ENCODE measurements at regions not wholly inside any gene's neighbourhood (a gene's known extent, or its start where the extent isn't known, plus 50 kb on each side); places are given as distances from the start of the nearest gene placed in this dataset.

DNA sequence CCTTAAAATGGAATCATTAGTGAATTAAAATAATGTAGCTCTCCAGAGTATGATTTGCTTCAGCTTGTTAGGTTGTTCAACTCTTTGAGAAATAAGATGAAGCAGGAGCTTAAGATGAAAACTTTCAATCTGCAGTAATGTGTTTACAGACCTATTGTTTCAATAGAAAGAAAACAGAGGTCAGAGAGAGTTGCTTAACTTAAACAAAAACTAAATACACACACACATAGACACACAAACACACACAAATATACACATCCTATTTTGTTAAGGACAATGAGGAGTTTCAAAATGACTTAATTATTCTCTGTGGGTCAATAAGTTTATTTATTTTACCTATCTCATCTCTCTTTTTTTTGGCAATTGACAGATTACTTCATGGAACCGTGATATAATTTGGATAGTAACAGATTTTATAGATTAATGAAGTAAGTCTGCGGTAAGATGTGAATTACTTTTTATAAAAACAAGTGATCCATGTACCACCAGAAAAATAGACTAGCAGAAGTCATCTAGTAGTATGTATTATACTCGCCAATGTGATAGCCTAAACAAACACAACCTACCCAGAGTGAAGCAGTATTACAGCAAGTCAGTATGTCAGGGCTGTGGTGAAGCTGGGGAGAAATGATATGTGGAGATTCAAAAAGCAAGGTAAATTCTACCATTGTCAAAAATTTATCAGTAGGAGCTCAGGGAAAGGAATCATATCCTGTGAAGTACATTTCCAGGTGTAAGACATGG is 76.7 kb upstream of the DCBLD2 start:
- no peak for DNase-seq

DNA sequence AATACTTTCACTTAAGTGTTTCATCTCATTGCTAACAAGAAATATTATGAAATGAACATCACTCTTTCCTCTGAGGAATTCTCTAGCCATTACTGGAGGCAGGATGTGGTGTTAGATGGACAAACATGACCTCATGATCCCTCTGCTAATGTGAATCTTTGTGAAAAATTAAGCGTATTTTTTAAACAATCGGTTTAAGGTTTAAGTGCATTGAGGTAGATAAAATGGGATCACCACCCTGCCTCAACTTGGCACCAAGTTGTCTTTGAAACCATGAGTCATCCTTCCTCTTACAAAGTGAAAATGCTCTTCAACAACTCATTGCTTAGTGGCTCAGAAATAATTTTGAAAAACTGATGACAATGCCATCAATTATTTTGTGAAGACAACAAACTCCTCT is 76.0 kb upstream of the DCBLD2 start:
- DNase-seq = no peak

- no peak for DNase-seq
Measured at GRCh38 chr3:98974442-98974841, 72.9 kb upstream of the DCBLD2 start.

DNA sequence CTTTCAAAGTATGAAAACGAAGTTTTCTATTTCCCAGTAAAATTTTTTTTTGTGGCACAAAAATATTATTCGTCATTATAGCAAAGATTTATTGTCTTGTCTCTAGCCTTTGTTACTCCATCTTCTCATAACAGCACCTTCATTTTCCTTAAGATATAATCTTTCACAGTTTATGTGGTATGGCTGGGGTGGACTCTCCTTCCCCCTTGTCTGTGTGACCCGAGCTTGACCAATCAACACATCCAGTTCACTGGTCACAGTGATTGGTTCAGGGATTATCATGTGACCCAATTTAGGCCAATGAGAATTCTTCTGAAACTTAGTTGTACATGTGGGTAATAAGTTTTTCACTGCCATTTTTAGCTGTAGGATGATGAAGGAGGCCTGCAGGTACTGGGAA is 71.2 kb upstream of the DCBLD2 start:
- DNase-seq = no peak

DNA sequence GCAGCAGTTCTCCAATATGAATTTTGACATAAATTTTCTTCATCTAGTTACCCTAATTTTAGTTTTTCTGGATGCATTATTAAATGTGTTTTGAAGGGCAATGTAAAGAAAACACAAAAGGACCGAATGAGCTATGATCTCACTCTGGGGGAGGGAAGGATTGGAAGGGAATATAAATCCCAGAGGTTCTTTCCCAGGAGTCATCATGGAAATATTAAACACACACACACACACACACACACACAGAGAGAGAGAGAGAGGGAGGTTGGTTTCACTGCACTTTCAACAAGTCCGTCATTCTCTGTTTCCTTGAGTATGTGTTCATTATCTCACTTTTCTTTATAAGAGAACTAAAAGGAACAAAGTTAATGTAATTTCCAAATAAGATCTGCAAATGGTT is 70.7 kb upstream of the DCBLD2 start:
- no peak for DNase-seq

DNA sequence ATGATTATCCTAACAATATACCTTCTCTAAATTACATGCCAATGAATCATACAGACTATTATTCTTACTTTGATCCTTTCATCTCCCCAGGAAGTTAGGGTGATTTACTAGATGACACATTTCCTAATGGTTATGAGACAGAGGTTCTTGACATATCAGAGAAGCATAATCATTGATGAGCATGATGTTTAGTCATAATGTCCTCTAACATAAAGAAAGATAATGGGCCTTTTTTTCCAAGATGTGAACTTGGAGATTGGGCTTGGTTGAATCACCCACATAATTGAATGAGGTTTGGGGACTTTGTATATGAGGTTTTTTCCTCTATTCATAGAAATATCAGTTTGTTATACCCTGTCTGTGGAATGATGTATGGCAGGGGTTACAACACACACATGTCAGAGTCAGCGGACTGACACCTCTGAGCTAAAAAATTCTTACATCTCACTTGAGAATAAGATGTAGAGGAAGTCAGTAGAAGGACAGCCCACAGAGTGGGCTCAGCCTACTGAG is 69.7 kb upstream of the DCBLD2 start:
- peak; percentile 3 for DNase-seq

DNA sequence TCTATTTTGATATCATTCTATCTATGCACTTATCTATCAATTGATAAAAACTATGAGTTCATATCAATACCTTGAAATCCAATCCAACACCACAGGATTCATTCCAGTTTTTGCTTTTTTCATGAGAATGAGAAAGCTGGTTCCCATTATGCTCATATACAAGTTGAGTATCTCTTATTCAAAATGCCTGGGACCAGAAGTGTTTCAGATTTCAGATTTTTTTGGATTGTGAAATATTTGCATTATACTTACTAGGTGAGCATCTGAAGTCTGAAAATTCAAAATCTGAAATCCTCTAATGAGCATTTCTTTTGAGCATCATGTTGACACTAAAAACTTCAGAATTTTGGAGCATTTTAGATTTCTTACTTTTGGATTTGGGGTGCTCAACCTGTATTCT is 67.8 kb upstream of the DCBLD2 start:
- no peak for DNase-seq

DNA sequence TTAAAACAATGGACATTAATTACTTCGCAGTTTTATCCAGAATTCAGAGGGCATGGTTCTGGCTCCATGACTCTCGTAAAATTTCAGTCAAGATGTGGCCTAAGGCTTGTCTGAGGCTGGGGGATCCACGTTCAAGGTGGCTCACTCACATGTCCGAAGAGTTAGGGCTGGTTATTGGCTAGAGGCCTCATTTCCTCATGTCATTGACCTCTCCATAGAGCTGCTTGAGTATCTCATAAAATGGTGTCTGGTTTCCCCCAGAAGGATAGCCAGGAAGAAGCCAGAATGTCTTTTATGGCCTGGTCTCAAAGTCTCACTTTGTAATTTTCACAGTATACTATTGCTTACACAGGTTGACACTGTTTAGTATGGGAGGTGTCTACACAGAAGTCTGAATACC is 67.3 kb upstream of the DCBLD2 start:
- no peak for DNase-seq

GRCh38 chr3:98968347-98968746 is 66.9 kb upstream of the DCBLD2 start:
- no peak for DNase-seq

GRCh38 chr3:98967758-98968157 is 66.3 kb upstream of the DCBLD2 start:
- DNase-seq = no peak

DNA sequence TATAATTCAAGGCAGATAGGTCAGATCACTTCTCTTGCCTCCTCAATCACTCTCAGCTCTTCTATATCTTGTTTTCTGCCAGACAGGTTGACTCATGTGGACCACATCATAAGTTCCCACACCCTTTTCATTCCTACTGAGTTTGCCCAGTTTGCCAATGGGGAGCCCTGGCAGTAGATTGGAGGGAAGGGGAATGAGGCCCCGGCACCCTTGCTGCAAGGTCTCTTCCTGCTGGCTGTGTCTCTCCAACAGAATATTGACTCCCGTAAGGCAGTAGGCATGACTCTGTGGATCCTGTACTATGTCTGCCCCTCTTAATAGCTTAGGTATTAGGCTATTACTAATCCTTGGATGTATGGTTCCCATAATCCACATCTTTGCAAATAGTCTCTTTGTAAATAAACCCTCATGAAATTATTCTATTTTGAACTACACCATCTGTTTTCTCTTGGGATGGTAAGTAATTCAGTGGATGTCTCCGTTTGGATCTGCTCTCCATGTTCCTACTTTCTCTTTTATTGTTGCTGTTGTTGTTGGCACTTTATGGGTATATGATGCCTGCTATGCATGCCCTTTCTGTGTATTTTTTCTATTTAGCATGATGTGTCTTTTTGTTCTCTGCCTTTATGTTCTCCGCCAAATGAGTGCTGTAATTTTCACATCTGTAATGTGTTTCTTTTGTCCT is 65.5 kb upstream of the DCBLD2 start:
- no peak for DNase-seq

GRCh38 chr3:98966434-98966833 is 64.9 kb upstream of the DCBLD2 start:
- no peak for DNase-seq

DNA sequence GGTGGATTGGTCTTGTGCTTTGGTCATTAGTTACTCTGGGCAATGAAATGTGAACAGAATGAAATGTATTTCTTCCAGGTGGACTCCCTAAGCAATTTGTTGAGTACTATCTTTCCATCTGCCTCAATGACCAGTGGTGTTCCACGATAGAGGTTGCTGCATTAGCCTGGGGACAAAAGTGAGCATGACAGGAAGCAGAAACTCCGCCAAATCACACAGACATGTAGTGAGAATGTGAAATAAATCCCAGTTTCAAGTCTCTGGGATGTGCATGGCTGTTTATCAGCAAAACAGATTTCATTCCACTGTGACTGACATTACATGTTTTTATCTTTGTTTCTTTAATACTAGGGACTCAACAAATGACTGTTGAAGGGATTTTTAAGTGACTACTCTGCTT is 63.3 kb upstream of the DCBLD2 start:
- DNase-seq = no peak

GRCh38 chr3:98963546-98963945 is 62.1 kb upstream of the DCBLD2 start:
- no peak for DNase-seq

DNA sequence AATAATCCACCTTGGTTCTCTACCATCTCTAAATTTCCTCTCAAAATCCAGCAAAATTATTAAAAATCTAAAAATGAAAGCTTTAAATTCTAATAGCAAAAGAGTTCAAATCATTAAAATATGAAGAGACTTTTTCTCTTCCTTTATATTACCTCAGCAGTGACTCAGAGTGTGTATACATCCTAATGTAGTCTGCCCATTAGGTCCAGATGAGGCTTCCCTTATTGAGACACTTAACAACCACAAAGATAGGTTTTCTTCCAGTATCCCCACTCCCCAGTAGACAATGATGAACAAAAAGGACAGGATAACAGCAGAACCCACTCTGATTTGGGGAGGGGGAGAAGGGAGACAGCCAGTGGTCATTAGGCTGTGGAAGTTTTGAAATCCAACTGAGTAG is 61.5 kb upstream of the DCBLD2 start:
- no peak for DNase-seq

- no peak for DNase-seq
Measured at GRCh38 chr3:98962189-98962930, 60.9 kb upstream of the DCBLD2 start.

- no peak for DNase-seq
Measured at GRCh38 chr3:98961161-98962155, 60.0 kb upstream of the DCBLD2 start.

- DNase-seq = no peak
Measured at GRCh38 chr3:98957681-98958080, 56.2 kb upstream of the DCBLD2 start.

- DNase-seq = no peak
Measured at GRCh38 chr3:98956008-98956407, 54.5 kb upstream of the DCBLD2 start.

GRCh38 chr3:98954791-98955604 is 53.5 kb upstream of the DCBLD2 start:
- DNase-seq = no peak

DNA sequence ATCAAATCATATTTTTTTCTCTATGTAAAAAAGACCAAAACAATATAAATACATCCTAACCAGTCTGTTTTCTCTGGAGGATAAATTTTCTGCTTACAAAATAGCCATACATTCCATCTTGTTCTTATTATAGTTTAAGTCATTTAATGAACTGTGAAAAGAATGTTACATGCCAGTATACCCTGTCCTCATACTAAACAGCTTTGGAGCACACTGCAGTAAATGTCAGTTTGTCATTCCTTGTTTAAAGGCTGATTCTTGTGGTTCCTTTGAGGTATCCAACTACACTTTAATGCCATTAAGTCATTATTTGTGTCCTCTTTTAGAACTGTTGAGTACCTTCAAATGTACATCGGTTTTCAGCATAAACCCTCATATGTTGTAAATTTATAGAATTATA is 52.7 kb upstream of the DCBLD2 start:
- DNase-seq = no peak

DNA sequence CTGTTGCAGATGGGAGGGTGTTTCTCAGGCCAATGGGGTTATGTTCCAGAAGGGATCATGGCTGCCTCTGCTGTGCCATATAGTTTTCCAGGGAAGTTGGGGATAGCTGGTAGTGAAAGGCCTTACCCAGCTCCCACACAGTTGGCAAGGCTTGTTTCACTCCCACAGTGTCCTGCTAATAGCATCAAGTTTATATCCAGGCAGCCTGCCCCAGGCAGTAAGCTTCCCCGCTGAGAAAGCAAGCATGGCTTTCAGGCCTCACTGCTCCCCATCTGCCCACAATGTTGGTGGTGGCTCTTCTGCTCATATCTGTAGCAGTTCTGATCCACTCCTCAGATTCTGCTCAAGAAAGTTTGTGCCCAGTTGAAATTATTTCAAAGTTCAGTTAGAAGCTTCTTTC is 50.9 kb upstream of the DCBLD2 start:
- DNase-seq = no peak
